GM12892 (cell line): ENCODE measurements at regions not wholly inside any gene's neighbourhood (a gene's known extent, or its start where the extent isn't known, plus 50 kb on each side); places are given as distances from the start of the nearest gene placed in this dataset.

Experiments
- POLR2A ChIP-seq: IDR thresholded peaks from 2 replicates; pipeline ENCODE4 v1.6.1; 2011; ENCODE audit warnings: low read depth, low read length, control low read depth
- POLR2AphosphoS5 ChIP-seq: IDR thresholded peaks from 2 replicates; pipeline ENCODE4 v1.6.1; 2011; ENCODE audit warnings: low read depth, low read length, control low read depth
- TAF1 ChIP-seq: IDR thresholded peaks from 2 replicates; pipeline ENCODE4 v1.6.1; 2011; ENCODE audit warnings: low read depth, mild to moderate bottlenecking, control low read depth, low read length, borderline replicate concordance

- TF ChIP-seq TAF1: no peak
- TF ChIP-seq POLR2A: no peak
- no peak for TF ChIP-seq POLR2AphosphoS5
Observed at GRCh38 chr21:25171438-25171837, 435.8 kb downstream of the MRPL39 start.
